K562 (cell line): ENCODE measurements at regions not wholly inside any gene's neighbourhood (a gene's known extent, or its start where the extent isn't known, plus 50 kb on each side); places are given as distances from the start of the nearest gene placed in this dataset.

Experiments used
- CC2D1A ChIP-seq: fragments of 450-650 bp; IDR thresholded peaks from 2 replicates; pipeline ENCODE4 v1.6.1; 2017; ENCODE audit warnings: mild to moderate bottlenecking
- CSDE1 ChIP-seq, 2 experiments: fragments of 450-650 bp; IDR thresholded peaks; 2 replicates each; pipeline ENCODE4 v1.6.1; 2016; ENCODE audit warnings: mild to moderate bottlenecking in 1 of 2
- CTBP1 ChIP-seq: fragments of 450-650 bp; IDR thresholded peaks from 2 replicates; pipeline ENCODE4 v1.6.1; 2016; ENCODE audit warnings: borderline replicate concordance
- DMBX1 ChIP-seq: fragments of 250-450 bp; sonication (Bioruptor Pico); IDR thresholded peaks from 2 replicates; pipeline ENCODE4 v1.8.0; 2022; ENCODE audit warnings: inconsistent platforms, mild to moderate bottlenecking, moderate library complexity, borderline replicate concordance
- MCM2 ChIP-seq: fragments of 450-650 bp; IDR thresholded peaks from 2 replicates; pipeline ENCODE4 v1.6.1; 2017; ENCODE audit warnings: low read depth, mild to moderate bottlenecking
- TAF9B ChIP-seq: fragments of 450-650 bp; IDR thresholded peaks from 2 replicates; pipeline ENCODE4 v1.6.1; 2018; ENCODE audit warnings: mild to moderate bottlenecking; ENCODE audit not compliant: partially characterized antibody
- ZNF436 ChIP-seq: fragments of 250-450, 450-650 bp; sonication (Bioruptor Pico); formaldehyde crosslinking; IDR thresholded peaks from 2 replicates; pipeline ENCODE4 v1.7.0; 2020; ENCODE audit warnings: mild to moderate bottlenecking
- TF ChIP-seq, protein P1 (sequence below), 3 experiments: IDR thresholded peaks in 2 of 3; conservative IDR thresholded peaks in 1 of 3; 2 replicates each; pipeline ENCODE4 v1.5.1; 2011 to 2012; ENCODE audit warnings: low read length in 3 of 3, mild to moderate bottlenecking in 3 of 3, control low read depth in 2 of 3, improper control_type of control experiment in 1 of 3, inconsistent platforms in 1 of 3, low read depth in 1 of 3, mixed read lengths in 1 of 3, moderate library complexity in 1 of 3; ENCODE audit not compliant: insufficient read depth in 2 of 3
- TF ChIP-seq, protein P2 (sequence below): fragments of 450-650 bp; IDR thresholded peaks from 2 replicates; pipeline ENCODE4 v1.6.1; 2016; ENCODE audit warnings: missing biosample characterization, missing genetic modification characterization
- TF ChIP-seq, protein P3 (sequence below), 2 experiments: fragments of 450-650 bp; conservative IDR thresholded peaks; 2 replicates each; pipeline ENCODE4 v1.6.1; 2017; ENCODE audit warnings: mild to moderate bottlenecking in 2 of 2, moderate library complexity in 2 of 2

DNA sequence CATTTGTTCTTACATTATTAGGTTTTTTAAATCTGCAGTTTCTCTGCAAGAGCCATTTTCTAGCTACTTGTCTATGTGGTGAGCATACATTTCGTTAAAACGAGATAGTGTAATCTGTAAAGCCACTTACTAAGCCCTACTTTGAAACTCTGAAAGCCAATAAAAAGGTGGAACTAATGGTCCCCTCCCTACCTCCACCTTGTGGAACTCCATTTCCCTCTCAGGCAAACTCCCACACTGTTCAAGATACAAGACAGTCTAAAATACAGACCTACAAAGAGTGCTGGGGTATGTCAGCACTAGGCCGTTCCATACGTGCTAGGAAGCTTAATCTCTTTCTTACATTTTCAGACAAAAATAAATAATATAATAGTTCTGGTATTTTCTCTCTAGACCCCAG is 74.1 kb downstream of the DUSP6 start:
- TF ChIP-seq CC2D1A = no peak
- TF ChIP-seq, protein P1, sequence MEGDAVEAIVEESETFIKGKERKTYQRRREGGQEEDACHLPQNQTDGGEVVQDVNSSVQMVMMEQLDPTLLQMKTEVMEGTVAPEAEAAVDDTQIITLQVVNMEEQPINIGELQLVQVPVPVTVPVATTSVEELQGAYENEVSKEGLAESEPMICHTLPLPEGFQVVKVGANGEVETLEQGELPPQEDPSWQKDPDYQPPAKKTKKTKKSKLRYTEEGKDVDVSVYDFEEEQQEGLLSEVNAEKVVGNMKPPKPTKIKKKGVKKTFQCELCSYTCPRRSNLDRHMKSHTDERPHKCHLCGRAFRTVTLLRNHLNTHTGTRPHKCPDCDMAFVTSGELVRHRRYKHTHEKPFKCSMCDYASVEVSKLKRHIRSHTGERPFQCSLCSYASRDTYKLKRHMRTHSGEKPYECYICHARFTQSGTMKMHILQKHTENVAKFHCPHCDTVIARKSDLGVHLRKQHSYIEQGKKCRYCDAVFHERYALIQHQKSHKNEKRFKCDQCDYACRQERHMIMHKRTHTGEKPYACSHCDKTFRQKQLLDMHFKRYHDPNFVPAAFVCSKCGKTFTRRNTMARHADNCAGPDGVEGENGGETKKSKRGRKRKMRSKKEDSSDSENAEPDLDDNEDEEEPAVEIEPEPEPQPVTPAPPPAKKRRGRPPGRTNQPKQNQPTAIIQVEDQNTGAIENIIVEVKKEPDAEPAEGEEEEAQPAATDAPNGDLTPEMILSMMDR (IDR thresholded peaks at IDR 0.05 in 2 of 3, conservative IDR thresholded peaks at IDR 0.05 in 1 of 3; ENCODE audit: insufficient read depth in 2 of 3, low read depth in 1 of 3, low read length in 3 of 3) = no peak
- no peak for TF ChIP-seq DMBX1 (CRISPR knock-in tag)
- no peak for TF ChIP-seq CSDE1 (IDR thresholded peaks at IDR 0.05)
- TF ChIP-seq, protein P2, sequence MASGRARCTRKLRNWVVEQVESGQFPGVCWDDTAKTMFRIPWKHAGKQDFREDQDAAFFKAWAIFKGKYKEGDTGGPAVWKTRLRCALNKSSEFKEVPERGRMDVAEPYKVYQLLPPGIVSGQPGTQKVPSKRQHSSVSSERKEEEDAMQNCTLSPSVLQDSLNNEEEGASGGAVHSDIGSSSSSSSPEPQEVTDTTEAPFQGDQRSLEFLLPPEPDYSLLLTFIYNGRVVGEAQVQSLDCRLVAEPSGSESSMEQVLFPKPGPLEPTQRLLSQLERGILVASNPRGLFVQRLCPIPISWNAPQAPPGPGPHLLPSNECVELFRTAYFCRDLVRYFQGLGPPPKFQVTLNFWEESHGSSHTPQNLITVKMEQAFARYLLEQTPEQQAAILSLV (tag) = no peak
- no peak for TF ChIP-seq TAF9B
- TF ChIP-seq CTBP1 = no peak
- TF ChIP-seq, protein P3, sequence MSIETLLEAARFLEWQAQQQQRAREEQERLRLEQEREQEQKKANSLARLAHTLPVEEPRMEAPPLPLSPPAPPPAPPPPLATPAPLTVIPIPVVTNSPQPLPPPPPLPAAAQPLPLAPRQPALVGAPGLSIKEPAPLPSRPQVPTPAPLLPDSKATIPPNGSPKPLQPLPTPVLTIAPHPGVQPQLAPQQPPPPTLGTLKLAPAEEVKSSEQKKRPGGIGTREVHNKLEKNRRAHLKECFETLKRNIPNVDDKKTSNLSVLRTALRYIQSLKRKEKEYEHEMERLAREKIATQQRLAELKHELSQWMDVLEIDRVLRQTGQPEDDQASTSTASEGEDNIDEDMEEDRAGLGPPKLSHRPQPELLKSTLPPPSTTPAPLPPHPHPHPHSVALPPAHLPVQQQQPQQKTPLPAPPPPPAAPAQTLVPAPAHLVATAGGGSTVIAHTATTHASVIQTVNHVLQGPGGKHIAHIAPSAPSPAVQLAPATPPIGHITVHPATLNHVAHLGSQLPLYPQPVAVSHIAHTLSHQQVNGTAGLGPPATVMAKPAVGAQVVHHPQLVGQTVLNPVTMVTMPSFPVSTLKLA (conservative IDR thresholded peaks at IDR 0.05) = no peak
- no peak for TF ChIP-seq MCM2
- TF ChIP-seq ZNF436 (CRISPR knock-in tag) = no peak
